Dermis blood vessel endothelial cell (primary cell): ENCODE measurements at regions not wholly inside any gene's neighbourhood (a gene's known extent, or its start where the extent isn't known, plus 50 kb on each side); places are given as distances from the start of the nearest gene placed in this dataset.

Experiments
- DNase-seq: peaks from one replicate; pipeline ENCODE4 v3.0.0; 2010

DNA sequence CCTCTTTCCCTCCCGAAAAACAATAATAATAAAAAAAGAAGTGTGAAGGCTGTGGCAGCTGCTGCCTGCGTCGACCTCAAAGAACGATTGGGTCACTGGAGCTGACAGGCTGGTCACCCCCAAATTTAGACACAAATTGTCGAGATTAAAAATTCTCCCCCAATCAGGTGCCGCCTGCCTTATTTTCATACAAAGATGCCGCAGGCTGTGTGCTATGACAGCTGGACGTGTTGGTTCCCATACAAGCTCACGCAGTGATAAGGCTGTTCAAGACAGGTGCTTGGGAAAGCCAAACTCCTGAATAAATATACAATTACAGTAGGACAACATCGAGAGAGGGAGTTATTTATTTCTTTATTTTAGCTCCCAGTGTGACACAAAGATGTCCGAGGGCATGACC lies 1041.8 kb downstream of the VRK1 start:
- DNase-seq, result no peak

DNA sequence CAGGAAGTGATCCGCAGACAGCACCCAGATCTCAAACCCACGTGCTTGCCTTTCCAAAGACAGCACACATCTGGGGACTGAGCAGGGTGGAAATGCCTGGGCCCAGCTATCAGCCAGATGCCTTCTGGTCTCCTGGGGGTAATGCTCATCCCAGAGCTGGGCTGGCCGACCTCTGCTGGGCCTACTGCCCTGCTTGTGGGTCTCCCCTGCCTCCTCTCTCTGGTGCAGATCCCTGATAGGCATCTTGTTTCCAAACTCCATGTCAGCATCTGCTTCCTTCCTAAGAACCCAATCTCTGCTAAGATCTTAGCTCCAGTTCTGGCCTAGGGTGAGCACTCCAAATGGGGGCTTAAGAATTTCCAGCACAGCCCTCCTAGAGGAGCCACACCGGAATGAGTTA lies 1043.0 kb downstream of the VRK1 start:
- no peak for DNase-seq

DNA sequence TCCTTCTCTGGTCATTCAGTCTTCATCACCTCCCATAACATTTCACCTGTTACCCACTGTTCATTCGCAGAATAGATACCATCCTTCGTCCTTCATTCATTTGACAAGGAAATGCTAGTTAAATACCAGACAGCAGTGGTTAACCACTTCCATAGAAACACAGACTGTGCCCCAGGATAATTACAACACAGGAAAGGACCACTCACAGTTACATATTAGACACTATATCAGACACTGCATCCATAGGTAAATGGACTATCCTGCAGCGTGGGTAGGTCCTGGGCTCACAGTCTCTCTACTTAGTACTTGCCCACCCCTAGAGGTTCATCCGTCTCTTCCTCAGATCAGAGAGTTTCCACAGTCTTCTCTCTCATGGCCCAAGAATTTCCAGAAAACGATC lies 1044.6 kb downstream of the VRK1 start:
- no peak for DNase-seq

DNA sequence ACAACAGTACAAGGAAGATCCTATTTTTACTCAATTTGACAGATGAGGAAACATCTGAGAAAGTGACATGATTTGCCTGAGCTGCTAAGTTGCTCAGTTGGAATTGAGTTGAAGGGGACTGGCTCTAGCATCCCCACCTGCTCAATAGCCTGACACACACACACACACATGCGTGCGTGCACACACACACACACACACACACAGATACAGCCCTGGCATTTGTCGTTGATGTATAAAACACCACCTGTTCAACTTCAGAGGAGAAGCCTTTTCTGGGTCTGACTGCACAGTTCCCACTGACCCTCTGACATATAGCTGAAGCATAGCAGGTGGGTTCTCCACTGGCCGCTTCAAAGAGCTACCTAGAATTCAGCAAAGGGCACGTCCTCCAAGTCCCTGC lies 1045.9 kb downstream of the VRK1 start:
- no peak for DNase-seq

DNA sequence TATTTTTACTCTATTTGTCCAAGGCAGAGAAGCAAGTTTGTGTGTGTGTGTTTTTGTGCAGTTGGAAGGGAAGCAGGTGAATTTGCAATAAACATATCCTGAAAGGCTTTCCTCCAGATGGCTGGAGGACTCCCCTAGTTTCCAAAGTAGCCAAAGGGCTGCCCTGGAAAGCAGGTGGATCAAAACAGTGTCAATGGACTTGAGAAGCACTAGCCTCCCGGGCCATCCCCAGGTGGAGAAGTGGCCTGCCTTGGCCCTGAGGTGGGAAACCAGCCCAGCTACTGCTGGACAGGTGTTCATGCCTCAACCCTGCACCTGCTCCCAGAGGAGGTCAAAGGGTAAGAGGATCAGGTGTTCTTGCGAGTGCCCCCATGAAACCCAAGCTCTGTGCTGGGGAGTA lies 1046.9 kb downstream of the VRK1 start:
- no peak for DNase-seq

DNA sequence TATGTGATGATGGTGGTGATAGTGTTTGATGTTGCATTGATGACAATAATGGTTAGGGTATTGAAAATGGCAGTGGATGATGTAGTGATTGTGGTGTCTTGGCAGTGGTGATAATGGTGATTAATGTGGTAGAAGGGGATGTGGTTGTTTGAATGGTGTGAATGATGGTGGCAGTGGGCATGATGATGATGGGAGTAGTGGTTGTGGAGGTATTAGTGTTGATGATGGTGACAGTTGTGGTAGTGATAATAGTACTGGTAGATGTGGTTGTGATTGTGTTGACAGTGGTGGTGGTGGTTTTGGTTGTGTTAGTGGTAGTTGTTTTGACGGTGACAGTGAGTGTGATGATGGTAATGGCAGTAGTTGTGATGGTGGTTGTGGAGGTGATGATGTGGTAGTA lies 1049.0 kb downstream of the VRK1 start:
- DNase-seq, result no peak

DNA sequence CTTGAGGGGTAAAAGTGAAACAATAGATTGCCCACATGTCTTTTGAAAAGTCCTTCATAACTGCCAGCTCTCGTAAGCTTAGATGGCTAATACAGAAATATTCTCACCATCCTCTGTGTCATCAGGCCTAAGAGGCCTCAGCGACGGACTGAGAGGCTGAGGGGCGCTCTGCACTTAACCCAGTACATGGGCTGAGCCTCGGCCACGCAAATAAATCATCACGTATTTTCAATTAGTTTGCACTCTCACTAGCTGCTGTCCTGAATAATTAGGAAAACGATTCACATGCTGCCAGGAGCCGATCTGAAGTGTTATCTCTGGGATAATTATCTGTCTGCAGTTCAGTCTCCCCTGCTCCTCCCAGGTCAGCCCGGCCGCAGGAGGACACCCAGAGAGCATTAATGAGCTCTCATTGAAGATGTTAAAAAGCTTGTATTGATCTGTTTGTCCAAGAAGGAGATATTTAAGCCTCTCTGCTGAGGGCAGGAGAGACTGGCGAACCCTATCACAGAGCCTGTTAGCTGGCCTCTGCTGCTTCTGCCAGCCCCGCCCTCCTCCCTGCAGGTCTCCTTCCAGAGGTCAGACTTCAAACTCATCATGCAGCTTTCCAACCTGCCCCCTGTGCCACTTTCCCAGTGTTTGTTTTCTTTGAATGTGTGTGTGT lies 1051.3 kb downstream of the VRK1 start:
- no peak for DNase-seq

DNA sequence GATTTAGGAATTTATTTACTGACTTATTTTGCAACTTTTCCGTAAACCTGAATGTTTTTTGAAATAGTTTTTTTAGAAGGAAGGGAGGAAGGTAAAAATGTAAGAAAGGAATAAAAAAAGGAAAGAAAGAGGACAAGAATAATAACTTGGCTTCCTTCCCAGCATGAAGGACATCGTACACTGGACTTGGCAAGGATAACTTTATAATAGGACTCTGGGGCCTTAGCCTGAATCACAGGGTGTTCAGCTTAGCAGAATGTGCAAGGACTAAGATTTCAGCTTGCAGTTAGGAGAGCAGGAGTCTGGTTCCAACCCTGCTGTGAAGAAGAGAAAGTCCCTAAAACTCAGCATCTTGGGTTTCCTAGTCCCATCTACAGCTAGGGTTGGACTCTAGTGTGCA lies 1053.3 kb downstream of the VRK1 start:
- DNase-seq, result no peak

DNA sequence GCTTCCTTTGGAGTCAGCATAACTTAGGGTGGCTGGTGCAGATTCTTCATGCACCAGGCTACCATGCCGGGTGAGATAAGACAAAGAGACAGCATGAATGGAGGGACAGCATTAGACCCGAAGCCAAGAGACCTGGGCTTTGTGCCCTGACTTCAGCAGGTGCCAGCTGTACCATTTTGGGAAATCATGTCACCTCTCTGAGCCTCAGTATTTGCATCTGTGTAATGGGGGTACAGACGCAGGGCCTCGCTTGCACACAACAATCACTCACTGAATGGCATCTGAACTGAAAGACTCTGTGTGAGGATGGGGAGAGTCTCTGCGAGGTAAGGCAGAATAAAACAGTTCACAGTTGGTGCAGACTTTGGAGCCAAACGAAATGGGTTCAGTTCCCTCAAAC lies 1053.7 kb downstream of the VRK1 start:
- no peak for DNase-seq

DNA sequence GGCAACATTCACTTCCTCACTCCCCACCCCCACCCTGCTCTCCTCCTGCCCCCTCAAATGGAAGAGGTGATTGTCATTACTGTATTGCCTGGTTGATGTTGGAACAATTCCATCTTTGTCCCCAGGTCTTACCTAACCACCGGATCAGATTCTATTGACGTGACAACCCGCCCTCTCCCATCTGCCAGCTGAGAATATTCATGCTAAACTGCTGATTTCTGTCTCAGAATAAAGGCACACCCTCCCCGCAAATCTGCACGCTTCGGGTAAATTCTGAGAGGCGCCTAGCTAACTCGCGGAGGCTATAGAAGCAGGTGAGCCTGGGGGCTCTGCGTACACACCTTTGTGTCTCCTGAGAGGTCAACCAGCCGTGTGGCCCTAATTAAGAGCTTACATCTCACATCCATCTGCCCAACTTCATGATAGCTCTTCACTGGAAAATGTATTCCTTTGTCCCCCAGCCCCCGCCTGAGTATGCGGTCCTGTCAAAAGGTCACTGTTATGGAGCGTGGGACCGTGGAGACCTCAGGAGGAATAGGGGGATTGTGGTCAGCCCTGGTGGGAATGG lies 1054.3 kb downstream of the VRK1 start:
- DNase-seq, result no peak

DNA sequence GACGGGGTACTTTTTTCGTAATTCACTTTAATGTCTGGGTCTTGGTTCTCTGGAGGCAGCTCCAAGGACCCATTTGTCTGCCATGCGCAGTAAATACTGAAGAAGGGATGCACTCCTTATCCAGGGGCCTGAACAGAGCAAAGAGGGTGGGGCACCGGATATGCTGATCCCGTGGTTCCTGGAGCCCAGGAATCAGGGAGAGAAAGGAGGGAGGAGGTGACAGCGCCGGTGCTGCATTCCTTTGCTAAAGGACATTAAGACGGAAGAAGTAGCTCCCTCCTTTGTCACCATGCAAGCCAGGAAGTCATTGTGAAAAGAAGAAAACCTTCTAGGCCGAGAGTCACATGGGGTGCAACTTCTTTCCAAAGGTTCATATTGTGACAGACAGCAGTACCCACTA lies 1057.7 kb downstream of the VRK1 start:
- DNase-seq, result no peak

DNA sequence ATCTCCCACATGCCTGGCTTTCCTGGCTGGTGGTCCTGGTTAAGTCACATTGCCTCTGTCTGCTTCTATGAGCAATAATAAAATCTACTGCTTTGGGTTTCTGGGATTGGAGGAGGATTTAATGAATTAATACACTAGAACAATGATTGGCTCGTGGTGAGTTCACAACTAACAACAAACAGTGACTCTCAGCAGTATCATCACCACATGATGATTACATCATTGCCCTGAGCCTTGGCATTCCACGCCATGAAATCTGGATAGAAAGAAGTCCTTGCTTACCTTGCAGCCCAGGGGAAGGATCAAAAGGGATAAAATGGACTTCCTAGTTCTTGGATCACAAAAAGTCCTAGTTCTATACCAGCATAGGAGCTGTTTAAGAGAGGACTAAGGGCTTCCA lies 1069.0 kb downstream of the VRK1 start:
- DNase-seq, result no peak

DNA sequence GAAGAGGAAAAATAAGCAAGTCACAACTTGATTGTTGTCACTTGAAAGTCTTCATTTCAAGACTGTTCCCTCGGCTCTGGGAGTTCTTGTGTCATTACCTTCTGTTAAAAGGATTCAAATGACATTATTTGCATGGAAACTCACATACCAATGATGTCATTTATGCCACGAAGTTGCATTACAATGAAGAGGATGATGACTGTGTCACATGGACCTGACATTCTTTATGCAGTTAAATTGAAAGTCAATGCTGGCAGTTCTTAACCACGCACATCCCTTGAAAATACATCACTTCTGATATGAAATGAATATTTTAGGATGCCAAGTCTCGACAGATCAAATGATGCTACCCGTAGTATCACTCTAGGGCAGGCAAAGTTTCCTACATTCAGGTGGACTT lies 1069.5 kb downstream of the VRK1 start:
- no peak for DNase-seq

DNA sequence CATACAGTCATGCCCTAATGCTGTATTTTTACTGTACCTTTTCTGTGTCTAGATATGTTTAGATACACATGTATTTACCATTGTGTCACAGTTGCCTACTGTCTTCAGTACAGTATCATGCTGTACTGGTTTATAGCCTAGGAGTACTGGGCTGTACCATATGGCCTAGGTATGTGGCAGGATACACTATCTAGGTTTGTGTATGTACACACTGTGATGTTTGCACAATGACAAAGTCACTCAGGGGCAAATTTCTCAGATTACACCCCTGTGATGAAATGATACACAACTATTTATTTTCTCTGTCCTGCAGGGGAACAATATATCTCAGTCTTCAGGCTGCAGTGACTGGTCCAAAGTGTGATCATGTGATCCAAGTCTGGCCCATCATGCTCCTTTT lies 1076.1 kb downstream of the VRK1 start:
- no peak for DNase-seq

DNA sequence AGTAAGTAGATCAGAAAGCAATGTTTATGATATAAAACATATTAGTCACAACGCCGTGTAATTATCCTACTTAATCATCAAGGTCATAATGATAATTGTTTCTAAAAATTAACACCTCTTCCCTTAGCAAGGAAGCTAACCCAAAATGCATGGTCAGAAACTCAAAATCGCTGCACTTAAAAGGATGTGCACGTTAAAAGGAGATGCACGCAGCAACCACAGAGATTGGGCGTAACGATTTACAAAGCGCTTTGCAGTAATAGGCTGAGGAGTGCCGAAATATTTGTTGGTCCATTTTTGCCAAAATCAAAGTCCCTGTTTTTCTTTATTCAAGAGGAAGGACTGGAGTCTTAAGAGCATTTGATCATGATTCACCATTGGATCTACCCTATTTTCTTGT lies 1077.2 kb downstream of the VRK1 start:
- no peak for DNase-seq

DNA sequence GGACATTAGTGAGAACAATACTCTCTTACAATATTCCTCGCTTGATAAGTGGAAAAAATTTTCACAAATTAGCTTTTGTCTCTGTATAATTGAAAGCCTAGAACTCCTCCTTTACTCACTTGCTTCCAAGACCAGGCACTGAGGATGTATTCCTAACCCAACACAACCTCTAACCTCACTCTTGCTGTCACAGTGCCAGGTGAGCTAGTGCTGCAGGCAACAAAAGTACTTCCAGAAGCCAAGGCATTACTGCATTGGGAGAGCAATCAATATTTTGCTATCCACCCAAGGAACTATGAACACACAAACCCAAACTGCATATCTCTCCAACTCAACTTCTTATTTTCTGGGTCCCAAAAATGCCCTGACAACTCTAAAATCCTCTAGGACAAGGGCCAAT lies 1081.0 kb downstream of the VRK1 start:
- no peak for DNase-seq

DNA sequence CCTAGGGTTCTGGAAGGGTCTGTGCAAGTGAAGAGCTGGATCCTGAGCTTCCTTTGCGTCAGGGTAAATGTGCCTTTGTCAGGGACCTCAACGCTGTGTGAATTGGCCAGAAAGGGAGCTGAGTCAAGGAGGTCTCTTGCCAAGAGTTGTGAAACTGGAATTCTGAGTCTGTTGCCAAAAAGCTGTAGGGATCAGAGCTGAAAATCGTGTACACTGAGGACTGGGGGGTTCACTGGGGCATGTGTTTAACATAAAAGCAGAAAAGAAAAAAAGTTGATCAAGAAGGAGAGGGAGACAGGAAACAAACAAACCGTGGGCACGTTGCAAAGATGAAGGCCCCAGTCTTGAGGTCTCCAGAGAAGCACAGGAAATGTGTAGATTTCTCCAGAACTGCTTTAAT lies 1081.5 kb downstream of the VRK1 start:
- no peak for DNase-seq

DNA sequence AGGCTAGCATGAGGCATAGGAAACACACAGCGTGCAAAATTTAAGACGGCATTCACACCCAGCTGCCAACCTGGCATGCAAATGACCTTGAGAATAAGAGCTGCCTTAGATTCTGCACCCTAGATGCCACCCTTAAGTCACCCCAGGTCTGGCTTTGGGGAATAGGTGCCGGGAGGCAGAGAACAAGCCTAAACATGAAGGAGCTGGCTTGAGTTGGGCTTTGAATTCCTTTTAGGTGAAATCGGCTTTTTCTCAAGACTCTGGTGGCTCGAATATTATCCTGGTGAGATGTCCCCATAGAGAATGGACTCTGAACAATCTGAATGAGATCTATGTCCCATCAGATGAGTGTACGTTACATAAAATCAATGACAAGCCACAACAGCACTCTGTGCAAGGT lies 1090.5 kb downstream of the VRK1 start:
- no peak for DNase-seq

DNA sequence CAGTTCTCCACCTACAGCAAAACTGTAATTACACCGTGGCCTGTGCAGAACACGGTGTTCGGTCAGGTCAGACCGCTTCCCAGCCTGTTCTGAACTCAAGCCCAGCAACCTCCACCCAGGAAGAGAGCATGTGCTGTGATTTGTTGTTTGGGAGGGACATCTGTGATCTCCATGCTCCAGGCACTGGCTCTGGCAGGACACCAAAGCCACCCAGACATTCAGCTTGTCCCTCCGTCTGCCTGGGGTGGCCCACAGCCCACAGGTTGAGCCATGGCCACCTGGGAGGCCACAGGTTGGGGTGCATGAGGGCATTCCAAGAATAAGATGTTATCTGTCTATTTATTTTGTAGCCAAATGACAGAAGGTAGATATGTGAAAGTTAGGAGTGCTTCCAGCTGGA lies 1091.1 kb downstream of the VRK1 start:
- DNase-seq, result no peak

DNA sequence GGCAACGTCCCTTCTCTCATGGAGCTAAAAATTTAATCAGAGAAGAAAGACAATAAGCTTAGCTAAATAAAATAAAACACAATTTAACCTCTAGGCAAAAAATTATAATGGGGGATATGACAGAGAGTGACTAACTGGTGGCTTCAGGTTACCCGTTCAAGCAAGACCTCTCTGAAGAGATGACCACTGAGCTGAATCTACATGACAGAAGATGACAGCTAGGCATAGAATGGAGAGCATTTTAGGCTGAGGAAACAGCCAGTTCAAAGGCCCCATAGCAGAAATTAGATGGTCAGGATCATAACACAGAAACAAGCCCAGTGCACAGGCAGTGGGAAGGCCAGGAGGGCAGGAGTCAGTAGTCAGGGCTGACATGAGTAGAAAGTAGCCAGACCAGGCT lies 1094.3 kb downstream of the VRK1 start:
- DNase-seq, result no peak

DNA sequence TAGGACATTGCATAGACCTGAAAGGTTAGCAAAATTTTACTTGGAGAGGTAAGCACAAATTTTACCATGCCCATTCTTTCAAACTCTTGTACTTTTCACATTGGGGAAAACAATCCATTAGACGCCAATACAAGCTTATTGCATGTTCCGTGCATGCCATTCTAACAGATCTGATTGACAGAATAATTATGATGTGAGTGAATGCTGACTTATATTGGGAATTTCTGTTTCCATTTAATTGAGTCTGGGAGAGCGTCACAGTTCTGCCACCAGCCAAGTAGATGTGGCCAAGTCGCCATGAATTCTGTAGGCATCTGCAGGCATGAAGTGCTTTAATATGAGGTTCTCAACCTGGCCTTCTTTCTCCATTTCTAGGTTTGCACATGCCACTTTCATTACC lies 1097.4 kb downstream of the VRK1 start:
- DNase-seq, result no peak

DNA sequence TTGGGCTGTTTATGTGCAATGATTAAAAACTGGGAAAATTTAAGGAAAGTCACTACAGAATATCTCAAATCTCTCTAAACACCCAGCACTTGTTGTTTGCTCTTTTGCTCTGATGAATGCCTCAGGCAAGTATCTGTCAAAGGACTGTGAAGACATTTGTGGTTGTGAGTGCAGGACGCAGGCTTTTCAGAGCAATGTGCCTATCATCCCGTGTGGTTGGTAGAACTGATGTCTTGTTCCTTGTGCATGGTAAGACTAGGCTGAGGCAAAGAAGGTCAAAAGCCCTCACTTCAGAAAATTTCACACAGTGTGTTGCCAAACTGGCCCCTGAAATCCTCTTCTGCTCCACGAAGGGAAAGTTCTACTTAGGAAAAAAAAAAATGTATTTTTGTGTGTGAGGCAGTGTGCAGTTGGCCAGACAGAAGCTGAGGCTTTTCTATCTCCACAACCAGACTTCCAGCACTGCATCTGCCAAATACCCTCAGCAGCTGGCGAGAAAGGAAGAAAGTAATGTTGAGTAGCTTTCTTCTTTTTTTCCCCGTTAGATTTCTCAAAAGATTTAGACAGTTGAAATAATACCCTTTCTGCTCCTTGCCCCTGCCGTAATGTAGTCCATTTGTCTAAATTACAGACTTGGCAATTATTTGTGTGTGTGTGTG lies 1103.1 kb downstream of the VRK1 start:
- no peak for DNase-seq

DNA sequence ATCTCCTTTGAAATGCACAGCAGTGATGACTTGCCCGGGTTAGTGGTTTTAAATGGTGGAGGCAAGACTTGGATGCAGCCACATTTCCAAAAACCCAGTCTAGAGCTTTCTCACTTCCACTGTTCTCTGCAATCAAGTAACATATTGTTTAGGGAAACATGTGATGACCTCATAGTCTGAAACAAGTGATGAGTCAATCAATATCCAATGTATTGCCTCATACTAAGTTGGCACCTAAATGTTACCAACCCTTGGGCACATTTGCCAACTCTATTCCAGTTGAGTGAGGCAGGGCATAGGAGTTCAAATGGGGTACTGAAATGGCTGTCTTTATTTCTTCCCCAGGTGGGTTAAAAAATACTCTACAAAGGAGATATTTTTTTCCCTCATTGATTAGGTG lies 1105.4 kb downstream of the VRK1 start:
- DNase-seq, result no peak

DNA sequence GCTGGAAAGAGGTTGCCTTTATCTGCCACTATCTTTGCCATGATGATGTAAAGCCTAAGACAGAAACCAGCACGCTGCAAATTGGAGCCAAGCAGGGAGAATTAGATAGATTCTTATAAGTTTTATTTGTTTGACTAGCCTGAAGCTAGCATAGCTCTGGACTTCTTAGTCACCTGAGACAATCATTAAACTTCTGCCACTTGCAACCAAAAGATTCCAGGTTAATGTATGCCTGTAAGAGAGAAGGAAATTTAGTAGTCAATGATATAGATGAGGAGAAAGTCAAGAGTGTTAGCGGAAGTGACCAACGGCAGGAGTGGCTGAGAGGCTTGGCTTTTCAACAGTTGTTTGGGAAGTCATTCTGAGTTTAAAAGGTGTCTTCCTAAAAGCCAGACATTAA lies 1106.6 kb downstream of the VRK1 start:
- no peak for DNase-seq

DNA sequence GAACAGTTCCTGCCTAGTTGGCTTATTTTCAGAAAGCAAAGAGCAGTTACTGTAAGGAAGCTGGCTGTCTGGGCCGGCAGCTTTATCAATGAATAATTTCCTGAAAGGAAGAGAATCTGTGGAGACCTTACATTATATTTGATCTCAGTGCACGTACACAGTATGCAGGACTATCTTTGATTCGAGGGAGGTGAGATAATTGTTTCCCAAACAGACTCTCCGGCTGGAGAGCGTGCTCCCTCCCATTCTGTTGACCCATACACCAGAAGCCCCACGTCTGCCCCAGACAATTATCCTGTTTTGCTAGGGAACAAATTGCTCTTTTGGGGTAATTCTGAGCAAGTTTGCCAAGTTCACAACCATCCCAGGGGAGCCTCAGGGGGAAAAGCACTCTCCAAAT lies 1115.0 kb downstream of the VRK1 start:
- DNase-seq, result no peak
